Activated CD8-positive, alpha-beta memory T cell treated with anti-CD3 and anti-CD28 coated beads for 48 hours (primary cell): ENCODE measurements at regions not wholly inside any gene's neighbourhood (a gene's known extent, or its start where the extent isn't known, plus 50 kb on each side); places are given as distances from the start of the nearest gene placed in this dataset.

Experiments
- DNase-seq, 3 experiments: peaks; one replicate each; pipeline ENCODE4 v3.0.0-alpha.2; 2020; ENCODE audit warnings: low read depth in 2 of 3, low spot score in 2 of 3

GRCh38 chr10:130652964-130653578 is 516.9 kb downstream of the GLRX3 start:
- no peak for DNase-seq

DNA sequence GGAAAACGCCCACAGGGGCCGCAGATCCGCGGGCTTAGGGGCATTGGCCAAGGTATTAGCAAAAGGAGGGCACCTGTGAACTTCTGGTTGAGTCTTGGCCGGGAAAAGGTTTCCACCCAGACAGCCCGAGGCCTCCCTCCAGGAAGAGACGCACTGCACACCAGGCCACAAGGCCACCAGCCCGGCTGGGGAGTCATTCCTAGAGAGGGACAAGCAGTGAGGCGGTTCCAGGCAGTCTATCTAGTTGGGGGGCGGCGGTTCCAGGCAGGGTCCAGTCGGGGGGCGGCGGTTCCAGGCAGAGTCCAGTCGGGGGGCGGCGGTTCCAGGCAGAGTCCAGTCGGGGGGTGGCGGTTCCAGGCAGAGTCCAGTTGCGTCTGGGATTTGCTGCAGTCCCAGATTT is 518.5 kb downstream of the GLRX3 start:
- no peak for DNase-seq

- DNase-seq = no peak
Observed at GRCh38 chr10:130655313-130656186, 519.4 kb downstream of the GLRX3 start.

GRCh38 chr10:130656187-130656575 is 520.0 kb downstream of the GLRX3 start:
- no peak for DNase-seq

GRCh38 chr10:130656582-130657133 is 520.5 kb downstream of the GLRX3 start:
- DNase-seq = no peak

DNA sequence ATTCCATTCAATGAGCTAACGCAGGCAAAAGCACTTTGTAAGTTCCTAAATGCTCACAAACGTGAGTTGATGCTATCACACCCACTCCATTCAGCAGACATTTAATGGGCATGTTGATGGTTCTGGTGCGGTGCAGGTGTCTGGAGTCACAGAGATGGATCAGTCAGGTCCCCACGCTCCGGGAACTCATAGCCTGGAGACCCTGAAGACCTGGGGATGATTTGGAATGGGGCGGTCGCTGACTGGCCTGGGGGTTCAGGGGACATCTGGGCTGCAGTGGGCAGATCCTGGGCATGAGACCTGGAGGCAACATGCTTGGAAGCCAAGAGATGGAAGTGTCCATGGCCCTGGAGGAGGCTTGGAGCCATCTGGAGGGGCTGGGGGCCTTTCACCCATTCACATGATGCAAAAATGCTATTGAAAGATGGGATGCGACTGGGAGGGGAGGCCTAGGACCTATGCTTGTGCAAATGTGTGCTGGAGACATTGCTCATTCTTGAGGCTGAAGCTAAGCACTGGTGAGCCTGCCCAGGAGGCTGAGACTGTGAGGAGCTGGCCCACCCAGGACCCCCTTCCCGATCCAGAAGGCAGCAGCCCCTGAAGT is 522.6 kb downstream of the GLRX3 start:
- DNase-seq = no peak

DNA sequence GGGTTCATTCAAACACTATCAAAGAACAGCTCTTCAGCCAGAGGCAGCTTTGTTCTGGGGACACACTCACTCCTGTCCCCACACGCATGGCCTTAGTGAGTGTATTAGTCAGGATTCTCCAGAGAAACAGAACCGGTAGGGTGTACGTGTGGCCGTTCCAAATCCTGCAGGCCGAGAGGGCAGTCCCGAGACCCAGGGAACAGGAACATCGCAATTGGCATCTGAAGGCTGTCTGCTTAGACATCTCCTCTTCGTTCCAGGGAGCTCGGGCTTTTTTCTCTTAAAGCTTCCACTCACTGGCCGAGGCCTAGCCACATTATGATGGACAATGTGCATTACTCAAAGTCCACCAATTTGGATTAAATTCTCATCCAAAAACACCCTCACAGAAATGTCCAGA is 523.3 kb downstream of the GLRX3 start:
- DNase-seq = no peak

- DNase-seq = no peak
Observed at GRCh38 chr10:130660266-130660665, 524.1 kb downstream of the GLRX3 start.

GRCh38 chr10:130661419-130661818 is 525.2 kb downstream of the GLRX3 start:
- DNase-seq = no peak

DNA sequence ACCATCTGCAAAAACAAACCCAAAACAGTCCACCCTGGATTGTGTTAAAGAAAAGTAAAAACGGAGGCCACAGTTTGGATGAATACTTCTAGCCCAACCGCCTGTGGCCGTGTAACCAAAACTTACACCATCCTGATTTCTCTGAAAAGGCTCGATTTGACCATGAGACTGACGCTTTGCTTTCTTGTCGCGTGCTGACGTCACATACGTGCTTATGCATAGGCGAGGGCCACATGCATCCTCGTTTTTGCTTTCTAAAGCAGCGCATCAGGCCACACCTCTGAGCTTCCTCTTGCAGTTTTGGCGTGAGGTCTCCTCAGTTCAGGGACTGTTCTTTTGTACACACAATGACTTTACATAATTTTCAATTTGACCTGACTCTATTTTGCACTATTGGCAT is 526.6 kb downstream of the GLRX3 start:
- DNase-seq = no peak

DNA sequence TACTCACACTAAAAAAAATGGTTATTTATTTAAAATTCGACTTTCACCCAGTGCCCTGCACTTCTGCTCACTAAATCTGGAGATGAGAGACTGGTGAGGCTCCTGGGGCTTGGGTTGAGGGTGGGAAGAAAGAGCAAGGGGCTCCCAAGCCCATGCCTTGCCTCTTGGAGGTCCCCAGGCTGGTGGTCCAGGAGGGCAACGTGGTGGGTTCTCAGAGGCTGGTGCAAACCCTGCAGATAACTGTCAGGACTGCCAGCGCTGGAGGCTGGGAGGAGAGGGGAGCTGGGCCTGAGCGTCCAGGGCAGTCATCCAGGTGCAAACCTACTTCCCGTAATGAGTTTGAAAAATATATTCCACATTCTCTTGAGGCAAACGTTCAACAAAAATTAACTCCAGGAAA is 528.3 kb downstream of the GLRX3 start:
- no peak for DNase-seq

GRCh38 chr10:130666215-130666614 is 530.0 kb downstream of the GLRX3 start:
- no peak for DNase-seq

GRCh38 chr10:130686689-130687300 is 550.6 kb downstream of the GLRX3 start:
- no peak for DNase-seq

- DNase-seq = no peak
Observed at GRCh38 chr10:130687566-130687965, 551.4 kb downstream of the GLRX3 start.

DNA sequence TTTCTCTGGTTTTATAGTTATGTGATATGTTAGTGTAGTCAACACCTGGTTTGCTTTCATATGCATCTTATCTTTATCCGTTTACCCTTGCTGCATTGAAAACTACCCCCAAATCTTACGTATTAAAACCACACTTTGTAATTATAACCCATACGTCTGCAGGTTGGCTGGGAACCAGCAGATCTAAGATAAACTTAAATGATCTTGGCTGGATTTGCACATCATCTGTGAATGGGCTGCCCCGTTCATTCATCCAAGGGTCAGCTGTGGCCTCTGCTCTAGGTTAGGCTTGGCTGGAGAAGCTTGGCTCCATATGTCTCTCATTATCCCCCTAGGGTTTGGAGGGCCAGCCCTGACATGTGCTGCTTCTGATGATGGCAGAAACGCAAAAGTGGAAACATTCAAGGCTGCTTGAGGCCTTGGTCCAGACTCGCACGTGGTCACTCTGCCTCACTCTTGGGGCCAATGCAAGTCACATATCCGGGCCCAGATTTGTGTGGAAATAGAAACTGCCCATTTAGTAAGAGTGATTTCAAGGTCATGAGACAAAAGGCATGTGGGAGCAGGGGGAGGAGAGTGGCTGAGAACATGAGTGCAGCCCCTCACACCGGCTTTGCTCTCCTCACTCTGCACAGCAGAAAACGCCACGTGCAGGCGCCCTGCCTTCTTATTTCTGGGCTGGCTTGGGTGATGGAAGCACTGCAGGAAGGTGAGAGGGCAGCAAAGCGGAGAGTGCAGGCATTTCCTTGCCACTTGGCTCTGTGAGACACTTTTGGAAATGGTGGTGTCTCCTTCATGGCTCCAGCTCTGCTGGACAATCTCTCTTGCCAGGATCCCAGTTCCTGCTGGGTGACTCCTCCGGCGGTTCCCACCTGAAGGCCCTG is 553.8 kb downstream of the GLRX3 start:
- no peak for DNase-seq

DNA sequence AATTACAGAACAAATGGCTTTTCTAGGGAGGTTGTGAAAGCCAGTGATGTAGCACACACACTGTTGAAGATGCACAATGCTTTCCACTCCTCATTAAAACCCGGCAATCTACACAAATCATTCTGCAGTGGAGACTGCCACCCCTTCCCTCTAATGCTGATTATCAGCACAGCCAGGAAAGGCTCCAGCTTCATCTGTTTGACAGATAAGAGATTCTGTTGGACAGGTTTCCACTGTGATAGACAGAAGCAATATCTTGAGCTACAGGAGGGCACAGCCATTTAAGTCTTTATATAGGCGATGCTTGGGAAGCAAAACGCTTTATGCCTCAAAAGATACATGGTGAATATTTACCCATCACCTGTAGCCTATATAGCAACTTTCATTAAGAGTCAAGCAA is 555.6 kb downstream of the GLRX3 start:
- DNase-seq = no peak

DNA sequence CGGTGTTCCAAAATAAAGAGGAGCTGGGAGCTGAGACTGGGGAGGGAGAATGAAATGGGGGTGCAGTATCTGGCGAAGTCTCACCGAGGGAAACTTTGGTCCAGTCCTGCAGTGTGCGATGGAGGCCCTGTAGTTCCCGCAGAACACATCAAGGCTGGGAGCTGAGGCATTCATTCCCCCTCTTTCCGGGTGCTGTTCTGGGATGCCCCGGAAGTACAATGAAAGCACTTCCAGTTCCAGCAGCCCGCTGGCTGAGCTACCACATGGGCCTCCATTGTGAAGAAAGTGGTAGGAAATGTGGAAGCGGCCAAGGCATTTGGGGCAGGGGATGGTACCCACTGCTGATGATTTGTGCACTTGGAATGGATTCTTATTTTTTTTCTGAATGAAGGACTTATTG is 560.7 kb downstream of the GLRX3 start:
- no peak for DNase-seq

DNA sequence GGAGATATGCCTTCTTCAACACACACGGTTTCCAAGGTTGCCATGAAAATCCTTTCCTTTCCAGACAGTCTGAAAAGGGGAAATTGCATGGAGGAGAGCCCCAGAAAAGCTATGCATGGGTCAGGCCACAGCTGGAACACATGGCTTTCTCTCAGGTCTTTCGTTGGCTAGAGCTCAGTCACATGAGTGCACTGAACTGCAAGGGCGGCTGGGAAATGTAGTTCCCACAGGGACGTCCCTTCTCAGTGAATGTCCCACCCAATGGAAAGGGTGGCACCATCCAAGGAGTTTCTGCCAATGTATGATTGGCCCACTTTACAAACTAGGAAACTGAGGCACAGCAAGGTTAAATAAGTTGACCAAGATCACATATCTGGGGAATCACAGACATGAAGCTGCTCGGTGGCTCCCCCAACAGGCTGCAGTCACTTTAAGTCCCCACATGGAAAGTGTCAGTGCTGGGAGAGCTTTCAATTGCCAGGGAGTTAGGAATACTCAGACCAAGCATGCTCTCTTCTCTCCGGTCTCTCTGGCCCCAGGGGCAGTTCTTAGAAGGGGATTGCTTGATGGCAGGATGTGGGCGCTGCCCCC is 571.3 kb downstream of the GLRX3 start:
- DNase-seq = no peak

DNA sequence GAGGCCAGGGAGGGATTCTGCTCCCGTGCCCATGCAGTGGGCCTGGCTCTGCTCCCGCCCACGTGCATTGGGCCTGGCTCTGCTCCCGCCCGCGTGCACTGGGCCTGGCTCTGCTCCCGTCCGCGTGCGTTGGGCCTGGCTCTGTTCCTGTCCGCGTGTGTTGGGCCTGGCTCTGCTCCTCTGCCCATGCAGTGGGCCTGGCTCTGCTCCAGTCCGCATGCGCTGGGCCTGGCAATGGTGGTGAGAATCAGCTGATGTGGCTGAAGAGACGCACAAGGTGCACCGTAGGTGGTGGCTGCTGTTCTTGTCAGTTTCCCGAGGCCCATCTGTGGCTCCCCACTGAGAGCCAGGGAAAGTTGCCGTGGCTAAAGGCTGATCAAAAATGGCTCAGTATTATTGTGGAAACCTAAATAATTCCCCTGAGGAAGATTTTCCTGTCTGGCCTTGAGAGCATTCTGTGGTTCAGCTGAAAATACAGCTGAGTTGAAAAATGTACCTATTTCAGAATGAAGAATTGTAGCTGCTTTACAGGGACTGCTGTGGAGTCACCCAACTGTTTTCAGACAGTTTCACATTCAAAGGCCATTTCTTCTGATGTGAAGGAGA is 572.4 kb downstream of the GLRX3 start:
- DNase-seq = no peak

DNA sequence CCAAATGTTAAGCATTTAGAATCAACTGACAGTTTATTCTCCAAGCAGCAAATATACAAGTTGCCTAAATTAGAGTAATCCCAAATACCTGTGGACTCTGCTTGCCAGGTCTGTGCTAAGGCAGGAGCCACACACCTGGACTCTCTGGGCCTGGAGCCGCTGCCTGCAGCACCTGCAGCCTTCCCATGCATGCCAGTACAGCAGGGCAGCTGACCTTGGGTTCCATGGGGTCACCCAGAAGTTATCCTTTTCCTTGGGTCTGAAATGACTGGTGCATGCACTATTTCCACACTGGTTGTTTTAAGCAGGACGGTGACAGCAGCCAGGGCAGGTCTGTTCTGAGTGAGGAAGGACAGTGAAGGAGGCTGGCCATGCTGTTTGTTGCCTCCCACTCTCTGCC is 573.2 kb downstream of the GLRX3 start:
- DNase-seq = no peak
